GM20000 (cell line): ENCODE measurements at regions not wholly inside any gene's neighbourhood (a gene's known extent, or its start where the extent isn't known, plus 50 kb on each side); places are given as distances from the start of the nearest gene placed in this dataset.

ENCODE experiments used
- DNase-seq: peaks from one replicate; pipeline ENCODE4 v3.0.0; 2012; ENCODE audit warnings: low spot score
- TF ChIP-seq, protein P1 (sequence below): IDR thresholded peaks from 2 replicates; pipeline ENCODE4 v1.5.1; 2012; ENCODE audit warnings: mild to moderate bottlenecking, control low read depth; ENCODE audit errors: extremely low read depth, missing control alignments

- no peak for DNase-seq
Observed at GRCh38 chr20:57831326-57831992, 121.6 kb upstream of the PMEPA1 start.

GRCh38 chr20:57830515-57830895 is 120.7 kb upstream of the PMEPA1 start:
- TF ChIP-seq, protein P1, sequence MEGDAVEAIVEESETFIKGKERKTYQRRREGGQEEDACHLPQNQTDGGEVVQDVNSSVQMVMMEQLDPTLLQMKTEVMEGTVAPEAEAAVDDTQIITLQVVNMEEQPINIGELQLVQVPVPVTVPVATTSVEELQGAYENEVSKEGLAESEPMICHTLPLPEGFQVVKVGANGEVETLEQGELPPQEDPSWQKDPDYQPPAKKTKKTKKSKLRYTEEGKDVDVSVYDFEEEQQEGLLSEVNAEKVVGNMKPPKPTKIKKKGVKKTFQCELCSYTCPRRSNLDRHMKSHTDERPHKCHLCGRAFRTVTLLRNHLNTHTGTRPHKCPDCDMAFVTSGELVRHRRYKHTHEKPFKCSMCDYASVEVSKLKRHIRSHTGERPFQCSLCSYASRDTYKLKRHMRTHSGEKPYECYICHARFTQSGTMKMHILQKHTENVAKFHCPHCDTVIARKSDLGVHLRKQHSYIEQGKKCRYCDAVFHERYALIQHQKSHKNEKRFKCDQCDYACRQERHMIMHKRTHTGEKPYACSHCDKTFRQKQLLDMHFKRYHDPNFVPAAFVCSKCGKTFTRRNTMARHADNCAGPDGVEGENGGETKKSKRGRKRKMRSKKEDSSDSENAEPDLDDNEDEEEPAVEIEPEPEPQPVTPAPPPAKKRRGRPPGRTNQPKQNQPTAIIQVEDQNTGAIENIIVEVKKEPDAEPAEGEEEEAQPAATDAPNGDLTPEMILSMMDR, result no peak
- DNase-seq, result no peak

More at GRCh38 chr20:57831326-57831992, 121.6 kb upstream of the PMEPA1 start:
- TF ChIP-seq, protein P1, result no peak

DNA sequence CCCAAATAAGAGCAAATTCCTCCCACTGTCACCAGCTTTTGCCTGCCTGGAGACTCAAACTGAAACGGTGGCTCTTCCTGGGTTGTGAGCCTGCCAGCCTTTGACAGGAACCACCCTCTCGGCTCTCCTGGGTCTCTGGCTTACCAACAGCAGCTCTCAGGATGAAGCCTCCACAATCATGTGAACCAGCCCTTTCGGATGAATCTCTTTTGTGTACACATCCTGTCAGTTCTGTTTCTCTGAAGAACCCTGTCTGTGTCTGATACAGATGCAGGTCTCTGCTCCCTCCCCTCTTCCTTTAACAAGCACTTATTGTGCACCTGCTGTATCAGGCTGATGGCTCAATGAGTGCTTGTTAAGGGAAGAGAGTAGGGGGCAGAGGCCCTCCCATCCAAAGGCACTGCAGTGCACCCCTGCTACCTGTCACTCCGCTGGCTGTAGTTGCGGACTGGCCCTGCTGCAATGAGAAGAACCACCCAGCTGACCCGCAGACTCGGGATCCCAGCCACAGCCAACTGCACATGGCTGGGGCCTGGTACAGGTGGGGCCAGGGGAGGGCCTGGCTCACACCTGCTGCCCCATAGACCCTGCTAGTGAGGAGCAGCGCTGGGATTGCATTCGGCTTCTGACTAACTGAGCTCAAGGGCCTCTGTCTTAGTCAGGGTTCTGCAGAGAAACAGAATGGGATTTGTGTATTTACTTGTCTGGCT is 120.1 kb upstream of the PMEPA1 start:
- TF ChIP-seq, protein P1, result no peak
- DNase-seq, result no peak

DNA sequence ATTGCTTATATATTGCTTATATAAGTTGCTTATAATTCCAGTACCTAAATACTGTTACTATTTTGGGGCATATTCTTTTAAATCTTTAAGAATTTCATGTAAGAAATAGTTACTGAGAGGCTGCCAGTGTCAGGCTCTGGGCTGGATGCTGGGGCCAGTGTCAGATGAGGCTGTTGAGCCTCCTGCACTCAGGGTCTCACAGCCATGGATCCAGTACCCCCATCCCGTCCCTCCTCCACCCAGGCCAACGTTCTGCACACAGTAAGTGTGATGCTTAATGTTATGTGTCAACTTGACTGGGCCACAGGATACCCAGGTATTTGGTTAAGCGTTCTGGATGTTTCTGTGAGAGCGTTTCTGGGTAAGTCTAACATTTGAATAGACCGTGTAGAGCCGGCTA is 119.5 kb upstream of the PMEPA1 start:
- TF ChIP-seq, protein P1, result no peak
- no peak for DNase-seq

DNA sequence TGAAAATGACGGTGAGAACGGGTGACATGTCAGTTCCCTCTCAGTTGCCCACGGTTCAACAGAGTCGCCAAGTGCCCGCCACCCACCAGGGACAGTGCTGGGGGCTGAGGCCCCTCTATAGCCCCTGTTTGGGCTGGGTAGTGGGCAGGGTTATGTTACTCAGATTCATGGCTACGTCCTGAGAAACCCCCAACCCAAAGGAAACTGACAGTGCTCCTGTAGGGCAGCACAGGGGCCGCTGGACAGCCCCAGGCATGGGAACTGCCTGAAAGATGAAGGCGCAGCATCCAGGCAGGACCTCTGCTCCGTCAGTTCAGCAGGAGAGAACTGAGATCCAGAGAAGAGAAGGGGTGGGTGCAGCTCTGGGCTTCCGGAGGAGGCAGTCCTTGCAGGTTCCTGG is 118.9 kb upstream of the PMEPA1 start:
- TF ChIP-seq, protein P1, result no peak
- no peak for DNase-seq

DNA sequence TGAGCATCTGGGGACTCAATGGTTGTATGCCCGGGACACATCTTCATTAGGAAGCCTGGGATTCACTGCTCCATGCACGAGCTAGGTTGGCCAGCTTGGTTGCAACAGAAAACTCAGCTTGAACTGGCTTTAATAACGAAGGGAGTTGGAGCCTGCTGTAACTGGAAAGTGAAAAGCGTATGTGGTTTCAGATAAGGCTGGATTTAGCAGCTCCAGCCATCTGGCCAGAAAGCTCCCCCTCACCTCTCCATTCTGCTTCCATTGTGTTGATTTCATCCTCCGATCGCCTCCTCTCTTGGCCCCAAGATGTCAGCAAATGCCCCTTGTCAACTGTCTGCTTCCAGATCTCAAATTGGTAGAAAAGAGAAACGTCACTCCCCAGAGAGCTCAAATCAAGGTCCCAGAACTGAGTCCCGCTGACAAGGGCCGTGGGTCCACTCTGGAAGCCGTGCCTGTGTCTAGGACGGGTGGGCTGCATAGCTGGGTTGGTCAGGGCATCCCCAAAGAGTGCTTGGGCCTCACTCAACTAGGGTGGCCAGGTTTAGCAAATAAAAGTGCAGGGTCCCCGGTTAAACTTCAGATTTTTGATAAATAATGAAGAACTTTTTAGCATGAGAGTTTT is 117.0 kb upstream of the PMEPA1 start:
- TF ChIP-seq, protein P1, result no peak
- no peak for DNase-seq

DNA sequence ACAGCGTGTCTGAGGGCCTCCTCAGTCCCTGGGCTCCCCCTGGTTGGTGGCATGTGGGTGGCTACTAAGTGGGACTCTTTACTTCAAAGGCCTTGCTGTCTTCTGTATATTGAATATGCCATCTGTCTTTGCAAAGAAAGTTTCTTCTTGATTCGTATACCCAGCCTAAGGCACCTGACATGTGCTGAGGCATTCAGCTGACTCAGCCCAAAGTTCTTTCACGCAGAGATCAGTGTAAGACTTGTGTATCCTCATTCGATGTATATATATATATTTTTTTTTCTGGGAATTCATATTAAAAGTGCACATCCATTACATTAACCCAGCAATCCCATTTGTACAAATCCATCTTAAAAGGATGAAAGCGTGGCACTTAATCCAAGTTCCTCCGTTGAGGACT is 115.1 kb upstream of the PMEPA1 start:
- TF ChIP-seq, protein P1, result no peak

More for the DNA sequence above, 115.1 kb upstream of the PMEPA1 start:
- no peak for DNase-seq
